Kidney glomerular epithelial cell (primary cell): ENCODE measurements at regions not wholly inside any gene's neighbourhood (a gene's known extent, or its start where the extent isn't known, plus 50 kb on each side); places are given as distances from the start of the nearest gene placed in this dataset.

ENCODE experiments used
- DNase-seq: peaks from one replicate; lab custom pipeline; 2025; lab: John Stamatoyannopoulos, UW

DNA sequence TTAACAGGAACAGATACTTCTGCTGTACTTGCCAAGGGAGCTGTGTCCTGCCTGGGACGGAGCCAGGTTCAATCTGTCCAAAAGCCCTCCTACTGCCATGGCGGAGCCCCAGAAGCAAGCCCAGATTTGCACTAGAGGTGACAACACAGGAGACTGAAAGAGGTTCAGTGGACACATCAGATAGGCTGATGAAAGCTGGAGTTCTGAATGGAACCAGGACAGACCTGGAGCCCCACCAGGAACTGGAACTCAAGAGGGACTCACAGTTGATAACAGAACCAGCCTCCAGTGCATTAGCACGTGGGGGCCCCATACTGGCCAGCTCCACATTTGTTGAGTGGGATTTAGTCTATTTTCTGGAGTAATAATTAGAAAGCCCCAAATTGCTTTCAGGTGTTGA is 315.5 kb downstream of the ARRDC4 start:
- no peak for DNase-seq

DNA sequence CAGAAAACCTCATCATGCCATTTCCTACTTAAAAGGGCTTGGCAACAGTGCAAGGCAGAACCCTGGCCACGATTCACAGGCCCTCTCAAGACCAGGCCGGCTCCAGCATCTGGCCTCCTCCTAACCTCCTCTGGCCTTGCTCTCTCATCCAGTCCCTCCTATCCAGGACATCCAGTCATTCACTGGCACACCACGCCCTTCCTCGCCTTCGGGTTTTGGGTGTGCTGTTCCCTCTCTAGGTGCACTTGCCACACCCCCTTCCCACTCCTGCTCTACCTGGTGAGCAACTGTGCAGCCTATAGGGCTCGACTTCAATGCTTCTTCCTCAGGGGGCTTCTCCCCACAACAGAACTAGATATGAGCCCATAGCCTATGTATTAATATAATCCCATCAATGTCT is 317.1 kb downstream of the ARRDC4 start:
- DNase-seq, result no peak

DNA sequence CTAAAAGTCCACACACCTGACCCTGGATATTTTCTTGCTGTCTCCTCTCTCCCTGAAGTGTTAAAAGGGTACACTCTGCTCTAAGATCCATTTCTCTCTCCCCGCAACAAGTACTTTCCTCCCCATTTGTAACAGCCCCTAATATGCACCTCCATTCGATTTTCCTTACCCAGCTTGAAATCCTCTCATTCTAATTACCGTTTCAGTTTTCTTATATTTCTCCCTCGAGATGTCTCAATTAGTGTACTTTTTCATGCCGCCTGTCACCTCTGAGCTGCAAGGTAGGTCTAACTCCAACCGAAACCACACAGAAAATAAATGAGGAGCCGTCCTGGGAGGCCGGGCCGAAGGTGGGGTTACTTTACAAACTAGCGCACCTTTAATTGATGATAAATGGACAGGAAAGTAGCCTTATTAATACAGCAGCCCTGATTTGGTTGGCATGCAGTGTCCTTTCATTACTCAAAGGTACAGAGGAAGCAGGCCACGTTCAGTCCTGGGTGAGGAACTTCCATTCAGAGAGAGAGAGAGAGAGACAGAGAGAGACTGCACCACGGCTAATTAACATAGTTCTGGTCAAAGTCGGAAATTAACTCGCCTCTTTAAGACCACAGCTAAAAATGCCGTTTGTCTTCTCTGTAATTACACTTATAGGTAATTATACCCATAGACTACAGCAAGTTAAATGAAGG is 319.9 kb downstream of the ARRDC4 start:
- DNase-seq, result no peak

DNA sequence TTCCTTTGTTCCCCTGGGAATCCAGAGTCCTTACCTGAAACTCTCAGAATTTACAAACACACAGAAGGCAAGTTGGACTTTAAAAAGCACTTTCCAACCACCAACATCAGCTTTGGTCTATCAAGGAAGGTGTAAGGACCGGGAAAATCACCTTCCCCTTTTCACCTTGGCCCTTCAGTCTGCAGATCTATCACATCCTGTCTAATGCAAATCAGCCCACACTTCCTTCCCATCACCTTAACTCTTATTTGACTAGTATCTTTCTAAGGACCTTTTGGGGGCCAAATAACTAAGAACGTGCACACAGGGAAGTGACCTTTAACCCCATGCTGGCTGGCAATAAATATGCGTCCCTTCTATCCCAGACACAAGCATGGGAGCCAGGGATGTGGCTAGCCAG is 320.6 kb downstream of the ARRDC4 start:
- no peak for DNase-seq

DNA sequence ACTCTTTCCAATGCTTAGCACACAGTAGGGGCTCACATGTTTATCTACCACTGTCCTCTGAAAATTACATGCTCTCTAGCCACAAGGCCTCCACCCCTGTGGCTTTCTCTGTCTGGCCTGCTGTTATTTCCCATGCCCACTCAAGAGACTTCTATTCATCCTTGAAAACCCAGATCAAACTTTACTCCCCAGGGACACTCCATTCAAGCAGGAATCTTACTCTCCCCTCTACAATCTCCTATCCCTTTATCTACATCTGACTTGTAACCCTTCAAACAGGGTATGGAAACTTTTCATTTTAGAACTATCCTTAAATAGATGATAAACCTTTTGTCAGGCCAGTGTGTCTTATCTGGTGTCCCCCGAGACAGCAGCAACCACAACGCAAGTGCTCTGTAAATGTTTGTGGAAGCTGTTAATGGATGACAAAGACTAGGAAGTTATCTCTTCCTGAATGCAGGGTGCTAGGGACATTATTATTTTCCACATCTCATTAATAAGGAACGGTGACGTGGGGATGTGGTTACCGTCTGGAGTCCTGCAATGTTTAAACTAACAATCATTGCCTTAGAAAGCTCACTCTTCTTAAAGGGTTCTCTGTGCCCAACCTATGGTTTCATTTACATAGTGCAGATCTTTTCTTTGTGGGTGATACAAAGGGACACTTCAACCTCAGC is 322.3 kb downstream of the ARRDC4 start:
- DNase-seq, result no peak

DNA sequence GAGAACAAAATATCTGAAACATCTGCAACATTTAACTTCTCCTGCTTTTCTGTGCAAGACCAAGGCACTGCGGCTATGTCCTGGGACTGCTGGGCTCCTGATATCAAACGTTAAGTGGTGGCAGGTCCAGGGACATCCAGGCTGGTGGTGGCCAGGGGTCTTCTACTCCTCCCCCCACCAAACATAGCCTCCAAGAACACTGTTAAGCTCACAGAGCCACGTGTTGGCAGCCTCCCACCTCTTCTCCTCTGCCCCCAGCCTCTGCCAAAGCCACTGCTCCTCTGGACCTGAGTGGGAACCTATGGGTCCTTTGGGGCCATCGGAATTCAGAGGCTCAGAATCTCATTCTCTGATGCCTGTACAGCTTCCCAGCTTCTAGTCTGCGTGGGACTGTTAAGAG is 325.7 kb downstream of the ARRDC4 start:
- DNase-seq, result no peak

DNA sequence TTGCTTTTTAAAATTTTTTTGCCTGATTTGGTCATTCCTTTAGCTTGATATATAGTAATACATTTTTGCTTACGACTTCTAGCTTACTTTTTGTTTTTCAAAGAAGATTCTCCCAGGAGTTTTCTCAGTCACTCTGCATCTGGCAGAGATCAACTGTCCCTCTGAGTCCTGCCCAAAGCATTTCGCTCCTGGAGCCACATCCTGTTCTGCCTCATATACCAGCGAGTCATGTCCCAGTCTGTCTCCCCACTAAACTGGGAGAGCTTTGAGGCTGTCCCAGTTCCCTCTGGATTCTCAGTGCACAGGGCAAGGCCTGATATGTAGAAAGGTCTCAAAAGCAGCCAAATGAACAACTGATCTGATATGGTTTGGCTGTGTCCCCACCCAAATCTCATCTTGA is 326.3 kb downstream of the ARRDC4 start:
- DNase-seq, result no peak

DNA sequence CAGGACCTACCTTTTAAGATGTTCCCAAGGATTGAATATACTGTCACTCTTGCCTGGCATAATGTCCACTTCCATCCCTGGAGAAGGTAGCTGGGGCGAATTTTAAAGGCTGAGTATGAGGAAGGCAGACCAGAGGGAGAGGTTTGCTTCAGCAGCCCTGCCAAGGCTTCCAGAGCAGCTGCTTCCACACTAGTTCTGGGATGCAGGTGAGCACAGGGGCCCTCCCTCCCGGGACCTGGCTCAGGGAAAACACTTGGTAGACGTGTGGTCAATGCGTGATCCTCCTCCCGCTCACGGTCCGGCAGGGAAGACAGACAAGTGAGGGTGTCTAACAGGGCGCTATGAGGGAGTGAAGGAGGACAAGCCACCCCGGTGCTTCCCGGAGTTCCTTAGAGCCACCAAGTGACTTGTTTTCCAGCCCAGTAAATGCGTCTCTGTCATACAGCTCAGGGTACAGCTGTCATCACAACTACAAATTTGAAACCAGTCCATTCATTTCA is 327.6 kb downstream of the ARRDC4 start:
- DNase-seq, result no peak

DNA sequence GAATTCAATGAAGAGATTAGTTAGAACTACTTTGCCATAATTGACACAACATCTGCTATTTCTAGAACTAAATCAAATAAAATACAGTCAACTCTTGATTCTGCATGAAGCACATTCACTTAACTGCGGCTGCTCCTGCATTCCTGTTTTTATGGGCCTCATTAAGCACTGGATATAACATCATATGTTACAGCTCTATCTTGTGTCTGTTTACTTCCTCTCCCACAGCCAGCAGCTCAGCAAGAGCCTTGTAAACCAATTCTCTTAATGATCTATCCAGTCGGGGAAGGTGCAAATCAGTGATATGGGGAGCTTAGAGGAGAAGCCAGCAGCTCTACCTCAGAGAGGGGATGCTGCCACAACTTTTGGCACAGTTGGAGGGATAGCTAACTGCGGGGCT is 329.2 kb downstream of the ARRDC4 start:
- no peak for DNase-seq

DNA sequence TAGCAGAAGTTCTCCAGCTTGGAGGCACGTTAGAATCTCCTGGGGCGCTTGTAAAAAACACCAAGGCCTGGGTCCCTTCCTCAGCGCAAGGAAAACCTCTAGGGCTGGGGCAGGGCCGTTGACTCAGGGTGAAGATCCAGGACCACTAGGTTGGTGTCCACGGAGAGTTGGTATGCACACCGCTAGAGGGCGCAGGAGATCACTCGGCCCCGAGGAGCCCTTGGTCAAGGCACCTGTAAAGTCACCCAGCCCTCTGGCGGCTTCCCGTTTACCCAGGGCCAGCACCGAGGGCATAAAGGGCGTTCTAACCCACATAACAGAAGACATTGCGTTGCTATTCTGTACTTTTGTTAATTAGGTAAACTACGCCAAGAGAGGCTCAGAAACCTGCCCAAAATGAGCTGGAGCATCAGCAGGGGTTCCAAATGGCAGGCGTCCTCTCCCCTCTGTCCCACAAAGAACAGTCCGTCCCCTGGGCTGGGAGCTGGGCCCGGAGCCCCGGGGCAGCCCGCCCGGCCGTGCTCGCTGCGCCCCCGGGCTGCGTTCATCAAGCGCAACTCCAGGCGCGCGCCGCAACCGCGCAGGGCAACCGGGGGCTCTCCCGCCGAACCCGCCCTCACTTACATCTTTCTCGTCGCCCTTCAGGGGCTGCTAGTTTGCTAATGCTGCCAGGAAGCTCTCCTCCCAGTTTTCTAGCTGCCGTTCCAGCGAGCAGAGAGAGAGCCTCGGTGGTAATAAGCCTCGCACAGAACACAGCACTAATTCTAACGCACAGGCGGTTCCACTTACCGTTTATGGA is 332.1 kb downstream of the ARRDC4 start:
- DNase-seq, result peak; percentile 19

DNA sequence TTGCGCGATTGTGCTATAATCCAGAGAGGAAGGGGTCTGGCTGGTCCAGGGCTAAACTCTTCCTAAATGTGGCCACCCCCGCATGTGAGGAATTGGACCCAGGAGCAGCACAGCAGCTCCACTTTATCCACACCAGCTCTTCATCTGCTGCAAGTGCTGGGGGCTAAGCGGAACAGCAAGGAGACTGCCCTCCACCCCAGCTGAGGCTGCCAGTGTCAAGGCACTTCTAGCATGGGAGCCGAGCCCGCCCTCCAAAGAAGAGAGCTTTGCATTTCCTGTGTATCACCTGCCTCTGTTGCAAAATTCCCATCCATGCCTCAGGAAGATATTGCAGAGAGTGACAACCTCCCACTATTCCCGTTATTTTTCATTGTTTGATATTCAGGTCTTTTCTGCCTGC is 333.6 kb downstream of the ARRDC4 start:
- no peak for DNase-seq

DNA sequence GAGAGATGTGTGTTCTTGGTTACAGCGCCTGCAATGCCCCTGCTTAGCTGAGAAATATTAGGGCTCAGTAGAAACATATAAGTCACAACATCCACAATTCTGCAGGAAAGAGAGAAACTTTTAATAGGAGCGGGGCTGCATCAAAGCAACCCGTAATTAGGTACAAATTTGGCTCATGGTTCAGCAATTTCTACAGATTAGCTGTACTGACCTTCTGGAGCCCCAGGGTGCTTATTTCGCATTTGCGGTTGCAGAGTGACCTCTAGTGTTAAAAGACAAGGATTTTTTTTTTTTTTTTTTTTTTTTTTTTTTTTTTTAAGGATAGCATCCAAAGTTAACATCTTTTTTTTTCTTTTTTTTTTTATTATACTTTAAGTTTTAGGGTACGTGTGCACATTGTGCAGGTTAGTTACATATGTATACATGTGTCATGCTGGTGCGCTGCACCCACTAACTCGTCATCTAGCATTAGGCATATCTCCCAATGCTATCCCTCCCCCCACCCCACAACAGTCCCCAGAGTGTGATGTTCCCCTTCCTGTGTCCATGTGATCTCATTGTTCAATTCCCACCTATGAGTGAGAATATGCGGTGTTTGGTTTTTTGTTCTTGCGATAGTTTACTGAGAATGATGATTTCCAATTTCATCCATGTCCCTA is 334.7 kb downstream of the ARRDC4 start:
- peak; percentile 19 for DNase-seq

DNA sequence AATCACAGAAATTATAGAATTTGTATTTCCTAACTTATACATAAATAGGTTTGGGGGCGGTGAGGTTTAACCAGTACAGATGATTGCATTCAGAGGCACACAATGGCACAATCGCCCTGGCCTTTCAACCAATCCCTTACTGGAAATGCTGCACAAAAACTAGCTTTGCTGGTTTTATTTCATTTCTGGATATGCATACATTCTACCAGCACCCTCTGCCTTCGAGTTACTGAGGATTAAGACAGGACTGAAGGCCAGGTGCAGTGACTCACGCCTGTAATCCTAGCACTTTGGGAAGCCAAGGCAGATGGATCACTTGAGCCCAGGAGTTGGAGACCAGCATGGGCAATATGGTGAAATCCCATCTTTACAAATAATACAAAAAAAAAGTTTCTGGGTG is 336.1 kb downstream of the ARRDC4 start:
- DNase-seq, result no peak

DNA sequence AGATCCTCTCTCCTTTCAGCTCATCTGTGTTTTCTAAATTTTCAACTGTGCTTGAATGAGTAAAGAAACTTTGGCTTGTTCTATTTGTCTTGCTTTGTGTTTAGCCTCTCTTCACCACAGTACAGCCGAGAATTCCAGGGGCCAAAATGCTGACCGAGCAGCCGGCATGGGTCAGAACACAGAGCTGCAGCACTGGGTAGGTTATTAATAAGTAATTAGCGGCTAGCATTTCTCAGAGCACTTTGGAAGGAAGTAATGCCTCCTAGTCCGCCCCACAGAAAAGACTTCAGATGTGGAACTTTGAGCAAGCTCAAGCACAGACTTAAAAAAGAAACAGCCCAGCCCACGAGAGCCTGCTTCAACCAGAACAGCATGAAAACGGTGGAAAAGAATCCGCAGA is 343.9 kb downstream of the ARRDC4 start:
- DNase-seq, result peak; percentile 66

DNA sequence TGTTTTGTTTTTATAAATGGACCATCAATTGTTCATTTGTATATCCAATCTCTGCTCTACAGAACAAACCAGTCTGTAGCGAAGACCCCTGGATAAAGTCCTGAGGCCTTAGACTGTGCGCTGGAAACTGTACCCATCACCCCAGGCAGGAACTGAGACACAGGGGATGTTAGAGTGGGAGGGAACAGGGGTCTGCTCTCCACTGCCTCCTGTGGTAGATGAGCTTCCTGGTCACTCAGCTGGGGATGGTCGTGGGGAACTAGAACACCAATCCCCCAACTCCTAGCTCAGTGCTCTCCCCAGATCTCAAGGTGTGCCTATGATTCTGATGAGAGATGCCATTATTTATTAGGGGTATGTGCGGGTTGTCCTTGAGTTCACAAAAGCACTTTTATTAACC is 340.2 kb upstream of the IGF1R start:
- no peak for DNase-seq

DNA sequence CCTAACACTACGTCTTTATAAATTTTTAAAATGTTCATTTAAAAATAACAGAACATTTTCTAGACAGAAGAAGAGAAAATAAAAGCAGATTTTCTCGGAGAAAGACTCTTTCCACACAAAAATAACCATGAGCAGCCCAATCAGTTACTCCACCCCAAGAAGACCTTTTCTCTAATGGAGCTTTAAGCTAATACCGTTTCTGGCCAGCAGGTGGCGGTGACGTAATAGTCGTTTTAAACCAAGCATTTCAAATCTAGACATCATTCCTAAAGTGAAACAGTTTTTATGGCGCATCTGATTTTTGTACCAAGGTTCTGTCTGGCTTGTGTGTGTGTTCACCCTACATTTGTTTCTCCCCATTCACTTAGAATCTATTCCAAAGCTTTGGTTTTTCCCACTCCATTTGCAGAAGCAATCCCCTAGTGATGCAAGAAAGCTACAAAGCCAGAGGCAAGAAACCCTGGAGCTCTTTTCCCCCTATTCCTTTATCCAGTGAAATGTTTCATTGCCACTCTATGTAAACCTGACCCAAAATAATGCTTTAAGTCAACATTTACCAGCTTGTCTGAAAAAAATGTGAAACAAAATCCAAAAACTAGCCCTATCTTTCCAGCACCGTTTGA is 336.7 kb upstream of the IGF1R start:
- peak; percentile 76 for DNase-seq

DNA sequence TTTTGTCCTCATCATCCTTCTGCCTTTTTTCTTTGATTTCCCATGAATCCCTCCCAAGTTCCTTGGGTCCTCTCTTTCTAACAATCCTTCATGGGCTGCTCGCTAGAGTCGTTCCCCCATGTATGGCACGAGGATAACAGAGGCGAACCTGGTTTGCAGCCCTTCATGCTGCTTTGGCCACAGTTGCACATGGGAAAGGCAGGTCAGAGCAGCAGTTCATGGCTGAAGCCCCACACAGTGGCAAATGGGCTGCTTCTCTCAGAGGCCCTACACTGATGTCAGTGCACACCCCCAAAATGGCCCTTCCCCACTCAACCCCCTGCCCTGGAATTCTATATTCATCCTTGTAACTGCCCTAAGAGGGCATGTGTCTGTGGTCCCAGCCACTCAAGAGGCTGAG is 335.4 kb upstream of the IGF1R start:
- no peak for DNase-seq

DNA sequence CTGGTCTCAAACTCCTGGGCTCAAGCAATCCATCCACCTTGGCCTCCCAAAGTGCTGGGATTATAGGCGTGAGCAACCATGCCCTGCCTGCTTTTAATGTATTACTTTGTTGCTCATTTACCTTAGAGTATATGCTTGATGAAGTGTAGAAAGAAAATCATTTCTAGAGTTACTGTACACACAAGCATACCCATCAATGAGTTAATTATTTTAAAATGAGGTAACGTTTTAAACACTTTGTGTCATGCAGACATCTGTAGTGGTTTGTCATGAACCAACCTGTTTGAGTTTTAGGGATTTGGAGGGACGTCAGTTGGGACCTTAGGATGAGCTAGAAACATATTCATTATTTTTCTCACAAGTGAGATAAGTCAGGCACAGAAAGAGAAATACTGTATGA is 332.4 kb upstream of the IGF1R start:
- peak; percentile 20 for DNase-seq

DNA sequence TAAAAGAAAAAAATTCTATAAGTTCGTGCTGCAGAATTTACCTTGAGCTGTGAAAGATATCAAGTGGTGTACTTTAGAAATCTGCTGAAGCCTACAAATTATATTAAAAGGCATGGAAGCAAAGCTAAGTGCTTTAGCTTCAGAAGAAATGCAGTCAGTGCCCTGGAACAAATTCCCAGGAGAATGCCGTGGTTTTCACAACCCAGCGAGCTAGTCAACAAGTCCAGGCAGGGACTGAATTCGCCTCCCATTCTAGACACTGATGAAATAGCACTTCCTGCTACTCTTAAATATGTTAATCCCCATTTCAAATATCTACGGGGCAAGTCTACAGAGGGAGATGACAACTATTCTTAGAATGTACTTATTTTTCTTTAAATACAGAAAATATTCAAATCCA is 326.4 kb upstream of the IGF1R start:
- DNase-seq, result peak; percentile 51

DNA sequence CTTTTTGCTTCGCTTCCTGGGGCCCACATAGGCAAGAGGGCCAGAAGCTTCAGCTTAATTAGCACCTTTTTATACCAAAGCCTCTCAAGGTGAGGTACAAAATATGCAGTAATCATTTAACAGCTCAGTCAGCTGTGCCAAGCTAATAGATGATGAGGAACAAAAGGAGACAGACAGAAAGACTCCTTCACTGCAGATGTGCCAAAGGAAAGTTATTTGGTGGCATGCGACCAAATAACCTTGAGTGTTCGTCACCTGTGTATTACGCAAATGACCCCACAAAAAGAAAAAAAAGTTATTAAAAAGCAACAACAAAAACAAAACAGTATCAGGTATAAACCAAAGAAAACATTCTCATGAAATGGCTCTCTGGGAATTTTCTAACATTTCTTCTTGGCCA is 325.8 kb upstream of the IGF1R start:
- peak; percentile 23 for DNase-seq

DNA sequence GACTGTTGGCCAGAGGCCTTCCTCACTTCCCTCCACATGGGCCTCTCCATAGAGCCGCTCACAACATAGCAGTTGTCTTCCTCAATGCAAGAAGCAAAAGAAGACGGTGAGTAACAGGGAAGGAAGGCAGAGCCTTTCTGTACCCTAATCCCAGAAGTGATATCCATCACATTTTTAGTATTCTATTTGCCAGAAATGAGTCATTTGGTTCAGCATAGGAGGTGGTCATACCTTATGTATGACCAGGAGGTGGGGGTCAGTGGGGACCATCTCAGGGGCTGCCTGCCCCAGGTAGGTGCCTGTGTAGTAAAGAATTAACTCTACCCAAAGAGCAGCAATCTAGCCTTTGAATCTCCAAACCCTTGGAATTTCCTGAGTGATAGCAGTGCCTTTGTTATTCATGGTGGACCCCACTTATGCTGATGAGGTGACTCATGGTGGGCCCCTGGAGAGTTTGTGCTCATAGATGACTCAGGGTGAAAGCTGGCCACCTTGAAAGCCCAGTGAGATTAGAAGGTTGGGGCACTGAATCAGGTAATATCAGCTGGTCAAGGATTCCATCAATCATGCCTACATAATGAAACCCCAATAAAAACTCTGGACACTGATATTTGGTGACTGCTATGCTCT is 323.9 kb upstream of the IGF1R start:
- peak; percentile 22 for DNase-seq

DNA sequence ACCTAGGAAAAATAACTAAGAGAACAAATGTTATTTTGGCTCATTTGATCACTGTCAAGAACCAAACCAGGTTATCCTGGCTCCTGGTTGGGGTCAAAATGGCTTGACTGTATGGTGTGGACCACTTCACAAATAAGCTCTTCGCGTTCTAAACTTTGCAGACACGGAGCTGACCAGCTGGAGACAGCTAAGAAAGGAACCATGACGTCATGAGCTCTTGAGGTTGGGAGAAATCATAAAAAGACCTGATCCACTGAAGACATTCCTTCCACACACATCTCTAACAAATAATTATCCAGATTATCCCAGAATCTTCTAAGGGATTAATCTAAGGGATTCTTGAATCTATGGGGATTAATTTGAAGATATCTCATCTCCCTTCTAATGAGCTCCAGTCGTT is 321.5 kb upstream of the IGF1R start:
- no peak for DNase-seq
